MM.1S (cell line): ENCODE measurements at regions not wholly inside any gene's neighbourhood (a gene's known extent, or its start where the extent isn't known, plus 50 kb on each side); places are given as distances from the start of the nearest gene placed in this dataset.

Experiments
- EZH2 ChIP-seq: fragments of 300-600 bp; sonication (generic); optimal IDR thresholded peaks from 2 replicates; pipeline ENCODE3; 2017; ENCODE audit warnings: low read depth, mild to moderate bottlenecking, antibody characterized with exemption, low read length, mixed read lengths
- EZH2phosphoT487 ChIP-seq: fragments of 300-600 bp; sonication (generic); IDR thresholded peaks from 2 replicates; pipeline ENCODE4 v1.6.1; 2018; ENCODE audit warnings: antibody characterized with exemption, low read length
- TF ChIP-seq, protein P1 (sequence below): fragments of 300-600 bp; sonication (generic); IDR thresholded peaks from 2 replicates; pipeline ENCODE4 v1.5.1; 2016; ENCODE audit warnings: antibody characterized with exemption, low read length, mixed read lengths

DNA sequence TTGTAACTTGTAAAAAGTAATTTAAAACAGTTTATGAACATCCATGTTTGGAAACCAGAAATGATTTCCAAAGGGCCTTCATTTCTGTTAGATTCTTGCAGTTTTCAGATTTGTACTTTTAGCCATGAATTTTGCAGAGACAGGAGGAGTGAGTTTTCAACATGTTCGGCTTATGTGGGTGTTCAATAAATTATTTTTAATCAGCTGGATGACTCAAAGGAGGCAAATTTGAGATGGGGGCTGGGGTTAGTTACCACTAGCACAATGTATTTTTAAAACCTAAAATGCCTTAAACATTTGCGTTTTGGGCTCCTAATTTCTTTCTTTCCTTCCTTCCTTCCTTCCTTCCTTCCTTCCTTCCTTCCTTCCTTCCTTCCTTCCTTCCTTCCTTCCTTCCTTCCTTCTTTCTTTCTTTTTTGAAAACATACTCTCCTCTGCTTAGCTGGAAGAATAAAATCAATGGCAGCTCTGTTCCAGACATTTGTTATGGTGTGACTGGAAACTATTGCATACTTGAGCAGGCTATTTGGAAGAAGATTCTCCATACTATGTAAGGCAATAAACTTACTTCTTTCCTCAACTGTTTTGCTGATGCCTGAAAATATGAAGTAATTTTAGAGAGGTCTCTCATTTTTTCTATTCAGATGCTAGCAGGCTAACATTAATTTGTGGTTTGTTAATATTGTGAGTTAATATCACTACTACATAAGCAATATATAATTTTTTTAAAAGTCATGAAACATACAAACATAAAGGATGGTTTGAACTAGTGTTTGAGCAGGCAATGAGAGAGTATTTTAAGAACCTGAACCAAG lies 394.4 kb downstream of the NYAP2 start:
- TF ChIP-seq EZH2 (no peak), EZH2phosphoT487 (no peak)
- TF ChIP-seq, protein P1, sequence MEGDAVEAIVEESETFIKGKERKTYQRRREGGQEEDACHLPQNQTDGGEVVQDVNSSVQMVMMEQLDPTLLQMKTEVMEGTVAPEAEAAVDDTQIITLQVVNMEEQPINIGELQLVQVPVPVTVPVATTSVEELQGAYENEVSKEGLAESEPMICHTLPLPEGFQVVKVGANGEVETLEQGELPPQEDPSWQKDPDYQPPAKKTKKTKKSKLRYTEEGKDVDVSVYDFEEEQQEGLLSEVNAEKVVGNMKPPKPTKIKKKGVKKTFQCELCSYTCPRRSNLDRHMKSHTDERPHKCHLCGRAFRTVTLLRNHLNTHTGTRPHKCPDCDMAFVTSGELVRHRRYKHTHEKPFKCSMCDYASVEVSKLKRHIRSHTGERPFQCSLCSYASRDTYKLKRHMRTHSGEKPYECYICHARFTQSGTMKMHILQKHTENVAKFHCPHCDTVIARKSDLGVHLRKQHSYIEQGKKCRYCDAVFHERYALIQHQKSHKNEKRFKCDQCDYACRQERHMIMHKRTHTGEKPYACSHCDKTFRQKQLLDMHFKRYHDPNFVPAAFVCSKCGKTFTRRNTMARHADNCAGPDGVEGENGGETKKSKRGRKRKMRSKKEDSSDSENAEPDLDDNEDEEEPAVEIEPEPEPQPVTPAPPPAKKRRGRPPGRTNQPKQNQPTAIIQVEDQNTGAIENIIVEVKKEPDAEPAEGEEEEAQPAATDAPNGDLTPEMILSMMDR, result no peak
